Osteoblast (primary cell): ENCODE measurements at regions not wholly inside any gene's neighbourhood (a gene's known extent, or its start where the extent isn't known, plus 50 kb on each side); places are given as distances from the start of the nearest gene placed in this dataset.
"Not testable (repeated sequence)": the region's sequence is repeated elsewhere in the genome, so short reads cannot be mapped to it uniquely, and the experiment has no call there.

Experiments
- DNase-seq: peaks from one replicate; pipeline ENCODE4 v3.0.0; 2011; ENCODE audit warnings: low spot score, mixed read lengths; ENCODE audit not compliant: insufficient read length; ENCODE audit errors: missing footprints
- H2AFZ ChIP-seq: 2 replicates; pipeline ENCODE4 v1.6.0; 2011; ENCODE audit warnings: mild to moderate bottlenecking, low read length
- H3K27ac ChIP-seq: 2 replicates; pipeline ENCODE4 v1.5.1; 2011; ENCODE audit warnings: mild to moderate bottlenecking, low read depth, low read length, moderate library complexity
- H3K27me3 ChIP-seq: 2 replicates; pipeline ENCODE4 v1.6.0; 2012; ENCODE audit warnings: mild to moderate bottlenecking, control low read depth, inconsistent platforms, low read length, moderate library complexity; ENCODE audit not compliant: insufficient read depth
- H3K36me3 ChIP-seq: 2 replicates; pipeline ENCODE4 v1.5.1; 2011; ENCODE audit warnings: mild to moderate bottlenecking, low read length, control low read depth, moderate library complexity; ENCODE audit not compliant: insufficient read depth
- H3K4me1 ChIP-seq: 2 replicates; pipeline ENCODE4 v1.5.1; 2011; ENCODE audit warnings: mild to moderate bottlenecking, low read length, control low read depth, moderate library complexity; ENCODE audit not compliant: insufficient read depth
- H3K4me2 ChIP-seq: 2 replicates; pipeline ENCODE4 v1.6.0; 2011; ENCODE audit warnings: mild to moderate bottlenecking, low read length; ENCODE audit not compliant: insufficient read depth
- H3K4me3 ChIP-seq: fragments of 200-600 bp; sonication (generic); 3 replicates; pipeline ENCODE4 v1.5.1; 2012; ENCODE audit warnings: mild to moderate bottlenecking, low read length, inconsistent platforms; ENCODE audit not compliant: insufficient read depth
- H3K79me2 ChIP-seq: 2 replicates; pipeline ENCODE4 v1.6.0; 2012; ENCODE audit warnings: mild to moderate bottlenecking, low read length, control low read depth, inconsistent platforms; ENCODE audit not compliant: insufficient read depth
- H3K9me3 ChIP-seq: 2 replicates; pipeline ENCODE4 v1.5.1; 2011; ENCODE audit warnings: low read depth, low read length, control low read depth
- H4K20me1 ChIP-seq: 2 replicates; pipeline ENCODE4 v1.6.0; 2012; ENCODE audit warnings: mild to moderate bottlenecking, low read length, control low read depth; ENCODE audit not compliant: insufficient read depth
- CTCF ChIP-seq: IDR thresholded peaks from 2 replicates; pipeline ENCODE4 v1.5.1; 2011; ENCODE audit warnings: mild to moderate bottlenecking, low read depth, low read length, moderate library complexity; ENCODE audit errors: extremely low read depth

GRCh38 chr4:12375805-12376204 lies 947.1 kb upstream of the HS3ST1 start:
- Histone ChIP-seq H4K20me1 (no peaks in the 10 kb centered on the region), H3K4me3 (no peak overlapping the region), H3K9me3 (no peaks in the 10 kb centered on the region), H3K27ac (no peak overlapping the region), H3K4me2 (no peak overlapping the region), H3K36me3 (no peaks in the 10 kb centered on the region), H3K4me1 (no peaks in the 10 kb centered on the region), H3K27me3 (no peaks in the 10 kb centered on the region), H3K79me2 (no peaks in the 10 kb centered on the region), H2AFZ (no peak overlapping the region)
- no peak for TF ChIP-seq CTCF
- no peak for DNase-seq

DNA sequence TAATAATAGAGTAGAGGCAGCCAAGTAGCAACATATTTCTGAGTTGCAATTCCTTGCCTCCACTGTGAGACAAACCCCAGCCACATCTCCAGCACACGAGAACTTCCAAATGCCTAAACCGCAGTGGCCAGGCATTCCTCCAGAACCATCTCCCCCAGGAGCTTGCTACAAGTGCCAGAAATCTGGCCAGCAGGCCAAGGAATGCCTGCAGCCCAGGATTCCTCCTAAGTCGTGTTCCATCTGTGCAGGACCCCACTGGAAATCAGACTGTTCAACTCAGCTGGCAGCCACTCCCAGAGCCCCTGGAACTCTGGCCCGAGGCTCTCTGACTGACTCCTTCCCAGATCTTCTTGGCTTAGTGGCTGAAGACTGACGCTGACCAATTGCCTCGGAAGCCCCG lies 937.2 kb upstream of the HS3ST1 start:
- H3K9me3 ChIP-seq, H3K36me3 ChIP-seq, H3K79me2 ChIP-seq, H3K27me3 ChIP-seq, H3K4me3 ChIP-seq, H3K27ac ChIP-seq, H3K4me1 ChIP-seq, H2AFZ ChIP-seq, H4K20me1 ChIP-seq, H3K4me2 ChIP-seq, DNase-seq: not testable (repeated sequence)

GRCh38 chr4:12360391-12360790 lies 931.7 kb upstream of the HS3ST1 start:
- Histone ChIP-seq H3K27me3 (no peaks in the 10 kb centered on the region), H3K36me3 (no peaks in the 10 kb centered on the region)
- DNase-seq, result no peak

GRCh38 chr4:12359420-12359819 lies 930.7 kb upstream of the HS3ST1 start:
- Histone ChIP-seq H3K36me3 (no peaks in the 10 kb centered on the region), H3K4me1 (no peaks in the 10 kb centered on the region), H3K9me3 (no peaks in the 10 kb centered on the region), H3K27ac (no peak overlapping the region), H3K4me3 (no peak overlapping the region), H2AFZ (no peak overlapping the region), H3K79me2 (no peaks in the 10 kb centered on the region), H3K4me2 (no peak overlapping the region), H4K20me1 (no peaks in the 10 kb centered on the region), H3K27me3 (no peaks in the 10 kb centered on the region)
- TF ChIP-seq CTCF, result no peak
- DNase-seq, result no peak

More at GRCh38 chr4:12360391-12360790, 931.7 kb upstream of the HS3ST1 start:
- Histone ChIP-seq H3K27ac (no peak overlapping the region), H2AFZ (no peak overlapping the region), H3K4me1 (no peaks in the 10 kb centered on the region), H3K9me3 (no peaks in the 10 kb centered on the region), H4K20me1 (no peaks in the 10 kb centered on the region), H3K4me3 (no peak overlapping the region), H3K79me2 (no peaks in the 10 kb centered on the region), H3K4me2 (no peak overlapping the region)
- TF ChIP-seq CTCF, result no peak

- H2AFZ ChIP-seq, DNase-seq, H3K4me2 ChIP-seq, H3K36me3 ChIP-seq, H3K79me2 ChIP-seq, H3K27me3 ChIP-seq, H3K9me3 ChIP-seq, H4K20me1 ChIP-seq, H3K27ac ChIP-seq, H3K4me3 ChIP-seq, H3K4me1 ChIP-seq: not testable (repeated sequence)
Measured at GRCh38 chr4:12333083-12333482, 904.4 kb upstream of the HS3ST1 start.
